ENCODE measurements at regions not wholly inside any gene's neighbourhood (a gene's known extent, or its start where the extent isn't known, plus 50 kb on each side); places are given as distances from the start of the nearest gene placed in this dataset.

DNA sequence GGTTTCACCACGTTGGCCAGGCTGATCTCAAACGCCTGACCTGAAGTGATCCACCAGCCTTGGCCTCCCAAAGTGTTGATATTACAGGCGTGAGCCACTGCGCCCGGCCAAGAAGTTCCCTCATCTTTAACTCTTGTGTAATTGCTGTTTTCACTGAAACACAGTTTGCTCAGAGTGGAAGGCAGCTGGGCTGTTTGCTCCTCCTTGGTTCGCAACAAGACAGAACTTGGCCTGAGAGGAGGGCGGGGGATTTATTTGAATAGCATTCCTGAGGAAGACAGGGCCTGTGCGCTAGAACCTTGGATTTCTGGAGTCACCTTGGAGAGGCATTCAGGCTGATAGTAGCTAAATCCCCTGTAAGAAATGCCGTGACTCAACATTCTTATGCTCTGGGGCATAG, 226.7 kb upstream of the MCTP2 start:
- no peak for DNase-seq

DNA sequence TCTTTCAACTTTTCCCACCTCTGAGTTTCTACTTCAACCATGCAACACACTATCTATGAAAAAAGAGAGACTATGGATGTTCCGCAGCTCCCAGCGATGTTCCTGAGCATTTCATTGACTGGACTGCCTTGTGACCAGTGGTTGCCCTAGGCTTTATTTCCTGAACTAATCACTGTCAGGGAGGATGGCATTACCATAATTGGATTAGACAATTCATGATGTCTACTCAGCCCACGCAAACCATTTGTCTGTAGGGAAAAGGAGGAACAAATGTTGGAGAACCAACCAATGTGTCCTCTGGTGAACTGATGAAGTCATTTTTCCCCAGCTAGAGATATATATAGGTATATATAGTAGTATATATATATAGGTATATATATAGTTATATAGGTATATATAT, 229.3 kb upstream of the MCTP2 start:
- DNase-seq = no peak

DNA sequence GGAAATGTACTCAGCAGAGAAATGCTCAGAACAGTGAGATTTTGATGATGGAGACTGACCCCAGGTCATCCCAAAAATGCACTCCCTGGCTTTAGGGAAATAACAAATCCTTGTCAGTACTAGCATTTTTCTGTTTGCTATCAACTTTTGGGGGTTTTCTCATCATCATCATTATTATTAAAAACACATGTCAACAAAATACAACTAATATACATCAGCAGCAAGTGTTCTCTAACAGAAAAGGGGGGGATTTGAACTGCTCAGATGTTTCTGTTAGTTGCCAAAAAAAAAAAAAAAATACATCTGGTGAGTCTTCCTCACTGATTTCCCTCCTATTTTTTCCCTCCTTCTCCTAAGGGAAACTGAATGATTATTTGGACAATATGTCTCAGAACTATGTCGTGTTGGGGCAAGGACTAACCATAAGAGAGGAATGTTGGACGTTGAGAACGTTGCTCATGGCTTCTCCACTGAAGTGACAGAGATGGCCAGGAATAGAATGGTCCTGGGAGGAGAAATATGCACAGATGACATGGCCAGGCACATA, 230.0 kb upstream of the MCTP2 start:
- DNase-seq = peak; percentile 76

DNA sequence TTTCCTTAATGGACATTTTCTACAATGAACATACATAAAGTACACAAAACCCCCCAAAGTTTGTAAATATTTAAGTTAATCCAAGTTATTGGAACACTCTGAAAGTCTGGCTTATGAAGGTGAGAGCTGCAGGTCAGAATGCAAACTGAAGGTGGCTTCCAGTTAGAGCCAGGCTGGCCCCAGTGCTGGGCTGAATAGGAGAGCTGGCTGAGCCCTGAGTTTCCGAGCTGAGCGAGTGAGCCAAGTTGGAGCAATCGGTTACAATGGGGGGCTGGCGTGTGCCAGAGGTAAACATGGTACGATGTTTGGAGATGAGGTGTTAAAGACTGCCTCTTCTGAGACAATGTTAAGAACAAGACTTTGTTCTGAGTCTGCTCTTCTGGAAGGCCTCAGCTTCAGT, 230.8 kb upstream of the MCTP2 start:
- DNase-seq = no peak

DNA sequence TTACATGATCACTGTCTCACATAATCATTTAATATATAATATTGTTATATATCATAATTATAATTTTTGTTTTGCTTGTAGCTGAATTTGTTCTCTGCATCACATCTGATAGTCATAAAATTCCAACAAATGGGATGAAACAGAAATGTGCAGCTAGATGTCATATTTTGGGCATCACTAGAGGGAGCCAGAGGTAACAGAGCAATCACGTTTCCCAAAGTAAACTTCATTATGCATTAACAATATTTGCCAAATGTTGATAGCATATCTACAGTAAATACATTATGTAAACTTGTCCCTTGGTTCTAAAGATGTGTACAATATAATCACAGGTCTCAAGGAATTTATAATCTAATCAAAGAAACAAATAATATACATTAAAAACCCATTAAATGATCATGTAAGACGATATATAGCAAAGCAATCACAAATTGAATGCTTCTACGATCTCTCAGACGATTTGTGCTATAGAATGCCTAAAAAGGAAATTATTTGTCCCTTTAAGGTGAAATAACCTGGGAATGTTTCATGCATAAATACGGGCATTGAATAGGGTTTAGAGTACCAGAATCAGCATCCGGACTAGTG, 234.2 kb upstream of the MCTP2 start:
- peak; percentile 33 for DNase-seq

DNA sequence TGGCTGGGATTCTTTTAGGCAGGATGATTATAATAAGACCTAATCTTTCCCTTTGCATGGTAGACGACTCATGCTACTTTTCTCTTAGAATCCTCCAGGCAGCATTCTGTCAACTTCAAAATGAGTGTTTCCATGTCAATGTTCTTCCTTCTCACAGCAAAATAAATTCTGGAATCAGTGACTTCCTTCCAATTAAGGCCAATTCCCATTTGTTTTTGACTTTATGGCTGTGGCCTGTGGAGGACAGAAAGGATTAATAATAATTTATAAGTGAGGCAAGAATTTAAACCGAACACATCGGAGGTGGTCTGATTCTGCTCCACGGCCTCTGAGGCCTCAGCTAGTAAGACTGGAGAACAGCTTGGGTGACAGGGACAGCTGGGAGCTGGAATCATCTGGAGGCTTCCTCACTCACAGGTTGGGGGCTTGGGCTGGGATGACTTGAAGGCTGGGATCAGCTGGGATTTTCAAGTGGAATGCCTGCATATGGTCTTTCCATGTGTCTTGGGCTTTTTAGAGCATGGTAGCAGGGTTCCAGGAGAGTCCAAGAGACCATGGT, 241.8 kb upstream of the MCTP2 start:
- no peak for DNase-seq

DNA sequence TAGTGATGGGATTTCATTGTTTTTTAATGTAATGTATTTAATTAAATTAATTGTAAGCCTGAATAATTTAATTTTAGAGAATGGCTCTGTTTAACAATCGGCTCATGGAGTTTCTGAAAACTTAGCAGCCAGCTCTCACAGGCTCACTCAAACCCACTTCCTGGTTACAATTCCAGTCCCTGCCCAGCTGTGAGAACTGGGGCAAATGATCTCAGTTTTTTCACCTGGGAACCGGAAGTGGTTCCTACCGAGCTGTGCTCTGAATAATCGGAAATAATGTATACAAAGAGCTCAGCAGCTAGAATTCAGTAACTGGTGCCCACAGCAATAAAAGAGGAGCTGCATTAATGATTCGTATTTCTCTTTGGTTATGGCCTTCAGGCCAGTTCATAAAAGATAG, 244.3 kb upstream of the MCTP2 start:
- DNase-seq = no peak

DNA sequence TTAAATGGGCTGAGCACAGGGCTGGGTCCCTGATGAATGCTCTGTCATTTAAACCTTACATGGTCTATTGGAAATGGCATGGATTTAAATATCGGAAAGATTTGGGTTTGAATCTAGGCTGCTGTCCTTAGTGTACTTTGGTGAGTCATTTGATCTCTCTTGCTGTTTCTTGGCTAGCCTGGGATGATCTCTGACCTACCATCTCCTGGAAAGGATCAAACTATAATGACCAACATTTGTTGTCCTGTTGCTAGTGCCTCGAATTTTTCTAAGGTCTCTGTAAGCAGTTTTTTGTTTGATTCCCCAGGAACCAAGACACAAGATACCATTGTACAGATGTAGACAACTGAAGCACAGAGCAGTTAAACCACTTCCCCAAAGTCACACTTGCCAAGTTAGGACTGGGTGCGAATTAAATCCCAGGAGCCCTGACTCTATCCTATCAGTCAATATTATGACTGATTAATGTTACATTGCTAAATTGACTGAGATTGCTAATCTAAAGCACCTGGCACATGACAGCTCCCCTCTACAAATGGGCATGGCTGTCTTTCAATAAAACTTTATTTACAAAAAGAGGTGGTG, 244.9 kb upstream of the MCTP2 start:
- DNase-seq = no peak

DNA sequence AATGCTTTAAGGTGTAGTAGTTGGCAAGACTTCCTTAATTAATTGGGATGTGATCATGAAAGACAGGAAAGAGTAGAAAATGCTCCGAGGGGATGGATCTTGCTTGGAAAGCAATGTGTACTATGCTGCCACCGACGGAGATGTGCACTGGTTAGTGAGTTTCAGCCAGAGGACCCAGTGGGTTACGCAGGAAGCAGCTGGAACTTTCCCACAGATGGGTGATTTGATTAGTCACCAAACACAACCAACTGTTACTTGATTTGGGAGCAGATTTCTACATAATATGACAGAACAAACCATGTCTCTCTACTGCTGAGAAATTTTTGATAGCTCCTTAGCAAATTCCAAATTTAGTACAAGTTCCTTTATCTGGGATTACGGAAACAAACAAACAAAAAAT, 245.4 kb upstream of the MCTP2 start:
- DNase-seq = no peak

DNA sequence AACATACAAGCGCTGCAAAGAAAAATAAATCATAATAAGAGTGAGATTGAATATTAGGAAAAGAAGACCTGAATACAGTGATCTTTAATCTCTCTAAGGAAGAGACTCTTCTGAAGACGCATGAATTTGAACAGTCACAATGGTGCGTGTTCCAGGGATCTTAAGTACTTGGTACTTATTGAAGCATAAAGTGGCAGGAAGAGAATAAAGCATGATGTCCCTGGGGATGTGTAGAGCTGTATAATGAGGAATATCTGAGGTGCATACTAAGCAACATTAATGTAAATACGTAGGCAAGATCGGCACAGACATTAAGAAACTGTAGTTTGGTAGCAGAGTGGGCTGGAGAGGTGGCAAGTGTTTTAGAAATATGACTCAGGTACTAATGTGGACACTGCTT, 246.2 kb upstream of the MCTP2 start:
- DNase-seq = no peak

DNA sequence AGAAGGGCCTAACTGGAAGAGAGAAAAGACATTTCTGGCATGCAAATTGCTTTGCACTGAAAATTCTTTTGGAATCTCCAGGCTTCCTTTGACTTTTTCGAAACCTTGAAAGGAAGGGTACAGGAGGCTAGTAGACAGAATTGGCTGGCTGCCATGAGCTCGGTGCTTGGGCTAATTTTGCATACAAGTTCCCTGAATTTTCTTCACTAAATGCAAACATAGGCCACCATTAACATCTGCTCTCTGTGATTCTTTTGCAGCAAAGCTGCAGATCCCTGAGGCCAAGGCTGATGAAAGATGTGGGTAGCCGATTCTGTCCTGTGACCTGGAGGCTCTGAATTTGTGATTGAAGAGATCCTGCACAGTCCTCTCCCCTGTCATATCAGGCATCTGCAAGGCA, 247.8 kb upstream of the MCTP2 start:
- DNase-seq = peak; percentile 66

DNA sequence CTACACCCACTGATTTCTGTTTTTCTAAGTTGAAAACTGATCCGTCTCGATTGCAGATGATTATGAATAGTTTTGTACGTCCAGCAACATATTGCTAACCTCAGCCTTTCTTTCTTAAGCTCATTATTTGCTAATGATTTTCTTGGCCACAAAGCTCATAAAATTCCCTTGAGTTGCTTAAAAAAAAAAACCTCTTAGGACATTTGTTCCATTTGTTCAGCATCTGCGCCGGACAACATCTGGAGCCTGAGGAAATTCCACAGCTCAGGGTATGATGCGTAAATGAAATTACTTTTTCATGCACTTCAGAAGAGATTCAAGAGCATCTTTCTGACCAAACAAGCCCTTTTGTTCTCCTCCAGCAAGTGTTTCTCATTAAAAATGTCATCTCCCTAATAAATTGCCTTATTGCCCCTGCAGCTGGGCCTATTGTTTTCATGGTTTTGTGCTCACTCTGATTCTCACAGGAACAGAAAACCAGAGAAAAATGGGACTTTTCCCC, 249.1 kb upstream of the MCTP2 start:
- DNase-seq = peak; percentile 86

DNA sequence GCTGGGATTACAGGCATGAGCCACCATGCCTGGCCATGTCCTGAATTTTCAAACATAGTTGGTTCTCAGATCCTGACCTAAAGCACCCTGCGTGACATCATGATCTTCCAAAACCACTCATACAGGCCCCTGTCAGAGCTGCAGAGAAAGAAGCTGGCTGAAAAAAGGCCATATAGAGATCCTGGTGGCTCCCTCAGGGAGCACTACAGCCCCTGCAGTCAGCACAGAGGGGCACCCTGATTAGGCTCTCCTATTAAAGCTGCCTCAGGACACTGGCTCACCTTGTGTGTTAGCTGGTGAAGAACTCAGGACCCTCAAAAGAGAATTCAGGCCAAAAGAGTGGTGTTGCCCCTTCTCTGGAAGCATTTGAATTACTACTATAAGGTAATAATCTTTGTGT, 249.7 kb upstream of the MCTP2 start:
- no peak for DNase-seq

DNA sequence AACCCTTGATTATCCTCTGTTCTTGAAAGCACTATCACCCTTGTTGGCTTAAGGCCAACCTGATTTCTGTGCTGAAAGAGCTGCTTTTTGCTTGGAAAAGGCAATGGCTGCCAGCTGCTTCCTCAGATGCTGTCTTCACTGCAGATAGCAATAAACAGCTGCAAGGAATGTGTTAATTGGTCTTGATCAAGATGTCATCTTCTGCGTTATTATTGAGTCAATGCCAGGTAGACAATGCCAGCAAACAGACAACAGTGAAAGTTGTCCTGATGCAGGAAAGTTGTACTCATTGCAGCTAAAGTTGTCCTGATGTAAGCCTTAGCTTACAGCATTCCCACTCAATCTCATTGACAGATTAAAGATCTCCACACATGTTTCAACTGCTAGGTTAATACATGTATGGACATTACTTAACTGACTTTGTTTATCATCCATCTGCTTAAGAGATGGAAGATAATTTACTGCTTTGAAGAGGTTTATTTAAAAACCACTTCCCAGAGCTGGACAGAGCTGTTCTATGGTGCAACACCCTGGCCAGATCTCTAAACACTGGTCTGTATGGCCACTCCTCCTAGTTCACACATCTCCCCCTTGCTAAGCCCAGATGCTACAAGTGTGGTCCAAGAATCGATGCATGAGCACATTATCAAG, 251.0 kb upstream of the MCTP2 start:
- DNase-seq = no peak

DNA sequence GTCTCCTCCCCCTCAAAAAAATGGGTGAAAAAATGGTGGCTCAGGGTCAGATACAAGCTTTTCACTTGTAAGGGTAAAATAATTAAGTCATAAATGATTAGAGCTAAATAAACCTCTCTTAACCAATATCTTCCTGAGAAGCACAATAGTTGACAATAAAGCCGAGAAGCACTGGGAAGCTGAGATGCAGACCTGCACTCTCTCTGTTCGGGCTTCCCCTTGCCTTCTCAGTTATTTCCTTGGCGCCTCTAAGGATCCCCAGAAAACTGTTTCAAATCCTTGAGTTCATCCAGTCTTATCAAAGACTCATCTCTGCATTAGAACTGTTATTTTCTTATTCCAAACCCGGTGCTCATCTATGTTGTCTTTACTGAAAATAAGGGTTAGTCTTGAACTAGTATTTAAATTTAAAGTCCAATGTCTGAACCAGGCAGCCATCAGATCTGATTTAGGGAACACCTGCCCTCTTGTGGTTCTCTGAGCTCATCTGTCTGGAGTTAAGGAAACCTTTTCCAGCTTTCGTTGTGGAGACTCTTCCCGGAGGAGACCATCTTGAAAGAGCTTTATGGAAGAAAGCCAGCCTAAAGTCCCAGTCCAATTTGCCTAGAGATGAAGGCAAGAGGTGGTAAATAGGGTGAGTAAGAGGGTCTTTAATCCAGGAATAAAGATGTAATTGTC, 256.4 kb upstream of the MCTP2 start:
- DNase-seq = peak; percentile 68

DNA sequence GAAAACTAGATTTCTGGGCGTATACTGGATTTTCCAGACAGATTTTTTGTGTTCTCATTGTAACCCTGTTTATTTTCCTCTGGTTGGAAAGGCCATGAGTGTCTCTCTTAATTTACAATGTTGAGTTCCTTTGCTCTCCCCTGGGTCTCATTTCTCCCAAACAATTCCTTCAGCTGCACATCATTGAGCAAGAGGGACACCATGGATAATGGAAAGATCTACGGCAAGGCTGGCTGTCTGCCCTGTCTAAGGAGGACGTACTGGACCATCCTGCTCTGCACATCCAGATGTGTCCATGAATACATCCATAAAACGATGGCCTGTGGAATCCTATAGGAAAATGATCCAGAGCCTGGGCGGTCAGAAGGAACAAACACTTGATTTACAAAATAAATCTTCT, 258.1 kb upstream of the MCTP2 start:
- DNase-seq = no peak

DNA sequence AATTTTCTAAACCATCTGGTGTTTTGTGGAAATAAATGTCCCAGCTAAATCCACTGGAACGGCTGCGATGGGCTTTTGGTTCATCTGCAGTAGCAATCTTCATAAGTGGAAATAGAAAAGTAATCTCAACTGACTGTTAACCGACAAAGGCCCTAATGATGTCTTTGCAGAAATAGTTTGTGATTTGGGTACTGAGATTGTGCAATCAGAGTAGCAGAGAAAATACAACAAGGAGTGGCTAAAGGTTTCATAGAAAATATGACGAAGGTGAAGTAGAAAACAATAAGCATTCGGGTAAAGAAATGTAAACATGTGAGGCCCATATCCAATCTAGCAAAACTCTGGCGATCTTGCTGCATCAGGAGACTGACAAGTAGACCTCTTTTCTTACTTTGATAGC, 262.6 kb upstream of the MCTP2 start:
- DNase-seq = no peak

DNA sequence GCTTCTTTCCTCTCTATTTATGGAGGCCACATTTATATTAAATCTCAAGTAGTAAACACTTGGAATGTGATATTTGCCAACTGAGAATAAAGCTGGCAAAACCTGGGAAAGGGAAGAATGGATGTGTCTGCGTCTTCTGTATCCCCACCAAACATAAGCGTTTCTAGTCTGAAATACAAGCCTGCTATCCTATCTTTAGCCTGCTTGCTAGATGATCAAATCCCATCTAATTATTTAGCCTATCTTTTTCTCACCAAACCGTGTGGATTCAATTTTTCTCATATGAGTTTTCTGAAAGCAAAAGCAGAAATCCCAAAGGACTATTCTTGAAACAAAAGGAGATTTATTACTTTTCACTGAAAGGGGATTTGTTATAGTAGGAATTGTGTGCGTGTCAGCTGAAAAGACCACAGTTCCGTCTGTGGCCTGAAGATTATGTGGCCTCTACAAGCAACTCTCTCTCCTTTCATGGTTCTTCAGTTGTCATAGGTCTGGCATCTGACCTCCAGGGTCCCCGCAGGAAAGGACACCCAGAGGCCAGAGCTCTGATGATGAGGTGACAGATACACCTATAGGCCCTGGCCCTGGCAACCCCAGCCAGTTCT, 266.0 kb upstream of the MCTP2 start:
- DNase-seq = no peak

DNA sequence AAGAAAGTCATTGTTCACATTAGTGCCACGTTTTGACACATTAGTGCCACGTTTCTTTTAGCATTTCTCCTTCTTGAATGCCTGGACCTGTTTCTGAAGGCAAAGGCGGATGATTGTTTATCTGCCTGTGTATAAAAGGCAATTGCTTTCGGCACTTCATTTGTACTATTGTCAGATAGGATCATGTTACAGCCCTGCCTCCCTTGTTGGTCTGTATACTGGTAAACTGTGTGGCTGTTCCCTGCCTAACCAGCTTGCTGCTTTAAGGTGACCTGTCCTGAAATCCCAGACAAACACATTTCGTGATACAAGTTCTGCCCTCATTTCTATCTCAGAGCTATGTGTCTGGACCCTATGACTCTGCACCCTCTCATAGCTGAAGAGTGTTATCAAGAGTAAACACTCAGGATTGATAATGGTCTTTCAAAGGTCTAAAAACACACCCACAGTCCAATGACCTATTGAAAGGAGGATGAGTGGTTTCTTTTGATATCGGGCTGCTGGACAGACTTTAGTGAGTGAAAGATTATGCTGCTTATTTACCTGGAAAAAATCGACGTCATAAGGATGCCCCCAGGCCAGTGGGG, 276.3 kb upstream of the MCTP2 start:
- no peak for DNase-seq

DNA sequence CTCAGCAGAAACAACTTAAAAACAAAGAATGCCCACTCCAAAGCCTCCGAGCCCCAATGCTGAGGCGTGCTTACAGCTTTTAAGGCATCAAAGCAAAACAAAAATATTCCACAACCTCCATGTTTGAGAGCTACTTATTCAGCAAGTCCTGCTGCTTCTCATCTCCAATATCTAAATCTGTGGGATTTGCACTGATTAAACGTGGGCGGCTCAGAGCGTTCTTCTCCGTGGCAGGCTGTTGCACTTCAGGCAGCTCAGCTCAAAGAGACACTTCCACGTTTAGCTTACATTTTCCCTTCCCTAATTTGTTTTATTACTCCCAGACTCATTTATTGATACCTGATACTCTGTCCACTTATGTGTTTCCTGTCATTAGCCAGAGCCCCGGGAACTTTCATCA, 282.6 kb upstream of the MCTP2 start:
- no peak for DNase-seq

DNA sequence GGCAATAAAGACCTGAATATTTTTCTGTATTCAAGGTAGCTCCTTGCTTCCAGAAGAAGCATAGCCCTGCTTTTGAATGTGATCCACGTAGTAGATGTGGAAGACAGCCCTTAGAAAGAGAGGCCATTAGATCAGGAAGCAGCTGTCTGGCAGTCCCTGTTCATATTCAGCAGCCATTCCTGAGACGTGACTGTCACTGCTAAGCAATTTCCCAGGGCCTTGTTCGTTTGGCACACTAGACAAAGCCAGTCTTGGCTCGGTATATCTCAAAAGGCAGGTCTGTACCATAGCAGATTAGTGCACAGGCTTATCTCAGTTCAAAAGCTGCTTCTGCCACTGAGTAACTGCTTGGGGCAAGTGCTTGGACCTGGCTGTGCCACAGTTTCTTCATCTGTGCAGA, 287.8 kb upstream of the MCTP2 start:
- peak; percentile 28 for DNase-seq

DNA sequence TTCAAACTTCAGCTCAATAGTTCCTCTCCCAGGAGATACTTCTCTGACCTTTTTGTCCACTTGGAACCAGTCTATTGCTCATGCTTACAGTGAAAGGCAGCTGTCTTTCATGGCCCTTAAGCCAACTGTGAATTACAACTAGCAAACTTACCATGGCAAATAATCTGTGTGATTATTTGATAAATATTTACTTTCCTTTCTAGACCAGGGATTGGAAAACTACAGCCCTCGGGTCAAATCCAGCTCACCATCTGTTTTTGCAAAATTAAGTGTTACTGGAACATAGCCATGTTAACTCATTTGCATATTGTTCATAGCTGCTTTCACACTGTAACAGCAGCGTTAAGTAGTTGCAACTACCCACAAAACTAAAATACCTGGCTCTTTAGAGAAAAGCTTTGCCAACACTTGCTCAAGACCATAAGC, 289.1 kb upstream of the MCTP2 start:
- DNase-seq = peak; percentile 16

Data from fibroblast of skin of abdomen (primary cell).